Vagina (tissue), 2 donors: ENCODE measurements at regions not wholly inside any gene's neighbourhood (a gene's known extent, or its start where the extent isn't known, plus 50 kb on each side); places are given as distances from the start of the nearest gene placed in this dataset.
"Not testable (repeated sequence)": the region's sequence is repeated elsewhere in the genome, so short reads cannot be mapped to it uniquely, and the experiment has no call there.

Source experiments
- DNase-seq, 2 donors: peaks; one replicate each; pipeline ENCODE4 v3.0.0-alpha.2; 2017; ENCODE audit errors: extremely low spot score in 2 of 2
- H3K27ac ChIP-seq: fragments of 200-600 bp; sonication (generic); one replicate; pipeline ENCODE4 v1.5.1; 2019
- H3K27me3 ChIP-seq: fragments of 200-600 bp; sonication (generic); one replicate; pipeline ENCODE4 v1.5.1; 2019
- H3K36me3 ChIP-seq, 2 donors: fragments of 200-600 bp; sonication (generic); one replicate each; pipeline ENCODE4 v1.5.1; 2017 to 2019
- H3K4me1 ChIP-seq: fragments of 200-600 bp; sonication (generic); one replicate; pipeline ENCODE4 v1.5.1; 2019
- H3K4me3 ChIP-seq, 2 donors: fragments of 200-600 bp; sonication (generic); 1 replicate in 1 of 2; 2 replicates in 1 of 2; pipeline ENCODE4 v1.5.1; 2016 to 2019
- H3K9me3 ChIP-seq: fragments of 200-600 bp; sonication (generic); one replicate; pipeline ENCODE4 v1.5.1; 2019
- CTCF ChIP-seq, 3 experiments: fragments of 450-650 bp in 2 of 3; fragments of 200-600 bp in 1 of 3; sonication (generic) in 1 of 3; IDR thresholded peaks; one replicate each; pipeline ENCODE4 v1.5.1; 2017 to 2019; ENCODE audit warnings: antibody characterized with exemption in 3 of 3, mild to moderate bottlenecking in 2 of 3, moderate library complexity in 2 of 3
- POLR2A ChIP-seq, 2 donors: fragments of 450-650 bp; IDR thresholded peaks; one replicate each; pipeline ENCODE4 v1.6.1; 2017; ENCODE audit warnings: antibody characterized with exemption in 2 of 2, mild to moderate bottlenecking in 2 of 2, moderate library complexity in 2 of 2
- POLR2AphosphoS5 ChIP-seq, 2 donors: sonication (generic); formaldehyde crosslinking; IDR thresholded peaks; one replicate each; pipeline ENCODE4 v1.9.0; 2017; ENCODE audit warnings: antibody characterized with exemption in 2 of 2, mild to moderate bottlenecking in 2 of 2, low read depth in 1 of 2; ENCODE audit not compliant: insufficient read depth in 1 of 2
- intact Hi-C: fragments of 100-400 bp; cut with DNase I; formaldehyde crosslinking; loops from one replicate; pipeline ENCODE4 v1.15.1; 2023

- Histone ChIP-seq H3K27me3 (no peaks in the 10 kb centered on the region), H3K4me1 (no peaks in the 10 kb centered on the region), H3K27ac (no peak overlapping the region), H3K9me3 (no peaks in the 10 kb centered on the region), H3K4me3 (no peak overlapping the region), H3K36me3 (no peaks in the 10 kb centered on the region)
- TF ChIP-seq POLR2A (IDR thresholded peaks at IDR 0.05) (no peak), CTCF (IDR thresholded peaks at IDR 0.05) (no peak), POLR2AphosphoS5 (IDR thresholded peaks at IDR 0.05; ENCODE audit: insufficient read depth in 1 of 2, low read depth in 1 of 2) (no peak)
- intact Hi-C loops, result no loop called here
- DNase-seq, result no peak
Observed at GRCh38 chr11:37141707-37142106, 543.7 kb upstream of the RAG2 start.

- H3K27ac ChIP-seq, H3K36me3 ChIP-seq, H3K4me1 ChIP-seq, intact Hi-C loops, H3K9me3 ChIP-seq, H3K27me3 ChIP-seq, DNase-seq, H3K4me3 ChIP-seq: not testable (repeated sequence)
Observed at GRCh38 chr11:37135606-37136005, 537.6 kb upstream of the RAG2 start.

DNA sequence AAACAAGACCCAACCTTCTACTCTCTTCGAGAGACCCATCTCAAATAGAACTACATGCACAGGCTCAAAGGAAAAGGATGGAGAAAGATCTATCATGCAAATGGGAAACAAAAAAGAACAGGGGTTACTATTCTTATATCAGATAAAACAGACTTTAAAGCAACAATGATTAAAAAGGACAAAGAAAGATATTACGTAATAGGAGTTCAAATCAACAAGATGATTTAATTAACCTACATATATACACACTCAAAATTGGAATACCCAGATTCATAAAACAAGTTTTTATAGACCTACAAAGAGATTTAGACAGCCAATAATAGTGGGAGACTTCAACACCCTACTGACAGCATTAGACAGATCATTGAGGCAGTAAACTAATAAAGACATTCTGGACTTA lies 536.6 kb upstream of the RAG2 start:
- Histone ChIP-seq H3K4me1 (no peaks in the 10 kb centered on the region), H3K27ac (no peak overlapping the region), H3K9me3 (no peaks in the 10 kb centered on the region), H3K4me3 (no peak overlapping the region), H3K36me3 (no peaks in the 10 kb centered on the region), H3K27me3 (no peaks in the 10 kb centered on the region)
- intact Hi-C loops, result no loop called here
- DNase-seq, result no peak
- TF ChIP-seq POLR2AphosphoS5 (IDR thresholded peaks at IDR 0.05; ENCODE audit: insufficient read depth in 1 of 2, low read depth in 1 of 2), result no peak

- Histone ChIP-seq H3K9me3 (no peaks in the 10 kb centered on the region), H3K27me3 (no peaks in the 10 kb centered on the region), H3K36me3 (no peaks in the 10 kb centered on the region), H3K27ac (no peak overlapping the region), H3K4me1 (no peaks in the 10 kb centered on the region), H3K4me3 (no peak overlapping the region)
- TF ChIP-seq POLR2A (IDR thresholded peaks at IDR 0.05) (no peak), POLR2AphosphoS5 (IDR thresholded peaks at IDR 0.05; ENCODE audit: insufficient read depth in 1 of 2, low read depth in 1 of 2) (no peak), CTCF (IDR thresholded peaks at IDR 0.05) (no peak)
- intact Hi-C loops, result no loop called here
- no peak for DNase-seq
Observed at GRCh38 chr11:37124384-37124783, 526.3 kb upstream of the RAG2 start.

DNA sequence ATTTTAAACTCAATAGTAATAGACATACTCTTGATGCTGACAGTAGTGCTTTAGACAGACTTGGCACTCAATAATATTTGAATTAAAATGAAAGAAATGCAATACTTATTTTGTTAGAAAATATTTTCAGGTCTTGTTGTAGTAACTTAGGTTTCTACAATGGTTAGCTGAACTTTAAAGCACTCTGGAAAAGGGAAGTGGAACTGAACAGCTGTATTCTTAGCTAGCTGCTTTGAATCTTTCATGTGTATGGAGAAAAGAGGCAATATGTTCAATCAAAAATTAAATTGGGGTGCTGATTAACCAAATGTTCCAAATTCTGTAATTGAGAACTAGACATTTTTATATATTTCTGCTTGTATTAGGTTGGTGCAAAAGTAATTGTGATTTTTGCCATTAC lies 517.9 kb upstream of the RAG2 start:
- no peaks in the 10 kb centered on the region for H3K36me3 ChIP-seq
- H3K4me1 ChIP-seq, result no peaks in the 10 kb centered on the region
- no peaks in the 10 kb centered on the region for H3K9me3 ChIP-seq
- no peak overlapping the region for H3K27ac ChIP-seq
- H3K27me3 ChIP-seq, result no peaks in the 10 kb centered on the region
- no peak for DNase-seq
- intact Hi-C loops, result no loop called here
- TF ChIP-seq POLR2A (IDR thresholded peaks at IDR 0.05) (no peak), CTCF (IDR thresholded peaks at IDR 0.05) (no peak), POLR2AphosphoS5 (IDR thresholded peaks at IDR 0.05; ENCODE audit: insufficient read depth in 1 of 2, low read depth in 1 of 2) (no peak)
- no peak overlapping the region for H3K4me3 ChIP-seq

DNA sequence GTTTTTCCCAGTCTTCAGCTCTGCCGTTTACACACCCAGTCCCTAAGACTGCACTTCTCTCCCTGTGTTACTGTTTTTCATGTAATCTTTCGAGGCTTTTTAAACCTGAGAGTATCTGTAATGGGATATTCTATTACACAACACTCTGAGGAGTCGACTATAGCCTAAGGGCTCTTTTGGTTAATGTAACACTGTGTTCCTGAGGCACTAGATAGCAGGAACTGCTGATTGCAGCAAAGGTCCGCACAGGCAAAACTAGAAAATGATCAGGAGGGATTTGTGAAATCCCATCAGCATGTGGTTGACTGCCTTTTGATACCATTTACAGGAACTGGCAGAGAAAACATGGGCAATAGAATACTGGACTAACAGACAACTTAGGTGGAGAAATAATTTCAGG lies 512.3 kb upstream of the RAG2 start:
- no peak overlapping the region for H3K4me3 ChIP-seq
- intact Hi-C loops, result no loop called here
- no peak for TF ChIP-seq POLR2AphosphoS5 (IDR thresholded peaks at IDR 0.05; ENCODE audit: insufficient read depth in 1 of 2, low read depth in 1 of 2)
- no peak for TF ChIP-seq POLR2A (IDR thresholded peaks at IDR 0.05)
- TF ChIP-seq CTCF (IDR thresholded peaks at IDR 0.05), result no peak
- no peak overlapping the region for H3K27ac ChIP-seq
- no peaks in the 10 kb centered on the region for H3K36me3 ChIP-seq
- no peaks in the 10 kb centered on the region for H3K4me1 ChIP-seq
- no peaks in the 10 kb centered on the region for H3K27me3 ChIP-seq
- H3K9me3 ChIP-seq, result no peaks in the 10 kb centered on the region
- DNase-seq, result no peak
